Tongue (tissue), 1 donor: ENCODE measurements at regions not wholly inside any gene's neighbourhood (a gene's known extent, or its start where the extent isn't known, plus 50 kb on each side); places are given as distances from the start of the nearest gene placed in this dataset.

Experiments
- DNase-seq: peaks from one replicate; pipeline ENCODE4 v3.0.0-alpha.2; 2015

- no peak for DNase-seq
Measured at GRCh38 chr3:72109327-72110259, 324.6 kb upstream of the PROK2 start.

- DNase-seq: no peak
Measured at GRCh38 chr3:72105306-72105705, 320.4 kb upstream of the PROK2 start.

- peak; percentile 40 for DNase-seq
Measured at GRCh38 chr3:72102112-72102616, 317.2 kb upstream of the PROK2 start.

GRCh38 chr3:72101494-72101893 is 316.5 kb upstream of the PROK2 start:
- no peak for DNase-seq

GRCh38 chr3:72100601-72101187 is 315.7 kb upstream of the PROK2 start:
- DNase-seq: peak; percentile 91

- no peak for DNase-seq
Measured at GRCh38 chr3:72100080-72100511, 315.1 kb upstream of the PROK2 start.

GRCh38 chr3:72099326-72100079 is 314.6 kb upstream of the PROK2 start:
- DNase-seq: no peak

GRCh38 chr3:72097053-72097452 is 312.1 kb upstream of the PROK2 start:
- DNase-seq: no peak

GRCh38 chr3:72095521-72095920 is 310.6 kb upstream of the PROK2 start:
- DNase-seq: no peak

GRCh38 chr3:72093992-72094334 is 309.0 kb upstream of the PROK2 start:
- no peak for DNase-seq

GRCh38 chr3:72093270-72093991 is 308.5 kb upstream of the PROK2 start:
- no peak for DNase-seq

- DNase-seq: no peak
Measured at GRCh38 chr3:72092778-72093177, 307.8 kb upstream of the PROK2 start.

GRCh38 chr3:72088486-72089025 is 303.6 kb upstream of the PROK2 start:
- DNase-seq: no peak

- DNase-seq: no peak
Measured at GRCh38 chr3:72087420-72087819, 302.5 kb upstream of the PROK2 start.

- DNase-seq: no peak
Measured at GRCh38 chr3:72086743-72087087, 301.8 kb upstream of the PROK2 start.

- no peak for DNase-seq
Measured at GRCh38 chr3:72086042-72086742, 301.2 kb upstream of the PROK2 start.

GRCh38 chr3:72085036-72085435 is 300.1 kb upstream of the PROK2 start:
- no peak for DNase-seq

GRCh38 chr3:72082776-72083462 is 298.0 kb upstream of the PROK2 start:
- no peak for DNase-seq

- peak; percentile 24 for DNase-seq
Measured at GRCh38 chr3:72082186-72082715, 297.3 kb upstream of the PROK2 start.

- DNase-seq: no peak
Measured at GRCh38 chr3:72081471-72082185, 296.7 kb upstream of the PROK2 start.
